Stomach (tissue), 4 donors: ENCODE measurements at regions not wholly inside any gene's neighbourhood (a gene's known extent, or its start where the extent isn't known, plus 50 kb on each side); places are given as distances from the start of the nearest gene placed in this dataset.

Experiments
- CTCF ChIP-seq, 7 experiments: fragments of 450-650 bp in 4 of 7; fragments of 200-600 bp in 3 of 7; sonication (generic) in 3 of 7; IDR thresholded peaks; one replicate each; pipeline ENCODE4 v1.5.1; 2016 to 2019; ENCODE audit warnings: antibody characterized with exemption in 7 of 7, control low read depth in 2 of 7, mild to moderate bottlenecking in 1 of 7
- POLR2A ChIP-seq, 4 donors: fragments of 450-650 bp; IDR thresholded peaks; one replicate each; pipeline ENCODE4 v1.6.1; 2016; ENCODE audit warnings: antibody characterized with exemption in 4 of 4, control low read depth in 2 of 4, mild to moderate bottlenecking in 1 of 4, moderate library complexity in 1 of 4
- POLR2AphosphoS5 ChIP-seq, 3 donors: sonication (generic); formaldehyde crosslinking; IDR thresholded peaks; one replicate each; pipeline ENCODE4 v1.6.1; 2016; ENCODE audit warnings: antibody characterized with exemption in 3 of 3

- TF ChIP-seq POLR2A (IDR thresholded peaks at IDR 0.05) (no peak), CTCF (IDR thresholded peaks at IDR 0.05) (no peak), POLR2AphosphoS5 (IDR thresholded peaks at IDR 0.05) (no peak)
Measured at GRCh38 chr14:44165286-44165685, 341.8 kb downstream of the FSCB start.
